ENCODE measurements at regions not wholly inside any gene's neighbourhood (a gene's known extent, or its start where the extent isn't known, plus 50 kb on each side); places are given as distances from the start of the nearest gene placed in this dataset.

DNA sequence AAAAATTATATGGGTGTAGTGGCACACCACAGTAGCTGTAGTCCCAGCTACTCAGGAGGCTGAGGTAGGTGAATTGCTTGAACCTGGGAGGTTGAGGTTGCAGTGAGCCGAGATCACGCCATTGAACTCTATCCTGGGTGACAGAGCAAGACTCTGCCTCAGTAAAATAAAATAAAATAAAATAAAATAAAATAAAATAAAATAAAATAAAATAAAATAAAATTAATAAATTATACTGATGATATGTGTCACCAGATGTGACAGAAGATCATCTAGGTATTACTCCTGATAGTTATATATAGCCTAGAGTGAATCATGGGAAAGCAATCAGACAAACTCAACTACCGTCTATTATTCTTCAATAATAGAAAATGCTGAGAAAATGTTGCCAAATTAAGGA is 972.5 kb downstream of the MRPL39 start:
- TF ChIP-seq EZH2 (optimal IDR thresholded peaks at IDR 0.05; ENCODE audit: low read depth, low read length): no peak
- TF ChIP-seq, protein P1, sequence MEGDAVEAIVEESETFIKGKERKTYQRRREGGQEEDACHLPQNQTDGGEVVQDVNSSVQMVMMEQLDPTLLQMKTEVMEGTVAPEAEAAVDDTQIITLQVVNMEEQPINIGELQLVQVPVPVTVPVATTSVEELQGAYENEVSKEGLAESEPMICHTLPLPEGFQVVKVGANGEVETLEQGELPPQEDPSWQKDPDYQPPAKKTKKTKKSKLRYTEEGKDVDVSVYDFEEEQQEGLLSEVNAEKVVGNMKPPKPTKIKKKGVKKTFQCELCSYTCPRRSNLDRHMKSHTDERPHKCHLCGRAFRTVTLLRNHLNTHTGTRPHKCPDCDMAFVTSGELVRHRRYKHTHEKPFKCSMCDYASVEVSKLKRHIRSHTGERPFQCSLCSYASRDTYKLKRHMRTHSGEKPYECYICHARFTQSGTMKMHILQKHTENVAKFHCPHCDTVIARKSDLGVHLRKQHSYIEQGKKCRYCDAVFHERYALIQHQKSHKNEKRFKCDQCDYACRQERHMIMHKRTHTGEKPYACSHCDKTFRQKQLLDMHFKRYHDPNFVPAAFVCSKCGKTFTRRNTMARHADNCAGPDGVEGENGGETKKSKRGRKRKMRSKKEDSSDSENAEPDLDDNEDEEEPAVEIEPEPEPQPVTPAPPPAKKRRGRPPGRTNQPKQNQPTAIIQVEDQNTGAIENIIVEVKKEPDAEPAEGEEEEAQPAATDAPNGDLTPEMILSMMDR (IDR thresholded peaks at IDR 0.05; ENCODE audit: low read length): no peak
